Gastrocnemius medialis (tissue), 4 donors: ENCODE measurements at regions not wholly inside any gene's neighbourhood (a gene's known extent, or its start where the extent isn't known, plus 50 kb on each side); places are given as distances from the start of the nearest gene placed in this dataset.

Experiments used
- ATAC-seq, 2 donors: fragments of 150-250 bp; one replicate each; pipeline ENCODE4 v1.9.1; 2016
- DNase-seq, 2 donors: peaks; one replicate each; pipeline ENCODE4 v3.0.0-alpha.2; 2019
- H3K27ac ChIP-seq, 4 donors: fragments of 200-600 bp; sonication (generic); 1 replicate in 1 of 4; 2 replicates in 3 of 4; pipeline ENCODE4 v1.5.1; 2016 to 2018; ENCODE audit warnings: mild to moderate bottlenecking in 2 of 4, moderate library complexity in 1 of 4
- H3K27me3 ChIP-seq, 3 donors: fragments of 200-600 bp; sonication (generic) in 2 of 3; 1 replicate in 1 of 3; 2 replicates in 2 of 3; pipeline versions ENCODE4 v1.5.1 to v1.6.0; 2016 to 2019; ENCODE audit warnings: mild to moderate bottlenecking in 1 of 3, moderate library complexity in 1 of 3
- H3K36me3 ChIP-seq, 2 donors: fragments of 200-600 bp; sonication (generic) in 1 of 2; one replicate each; pipeline ENCODE4 v1.5.1; 2017 to 2018
- H3K4me1 ChIP-seq, 2 donors: fragments of 200-600 bp; sonication (generic) in 1 of 2; one replicate each; pipeline ENCODE4 v1.5.1; 2016 to 2017; ENCODE audit warnings: mild to moderate bottlenecking in 2 of 2
- H3K4me3 ChIP-seq, 4 donors: fragments of 200-600 bp; sonication (generic) in 3 of 4; 1 replicate in 1 of 4; 2 replicates in 3 of 4; pipeline ENCODE4 v1.5.1; 2016 to 2019; ENCODE audit warnings: mild to moderate bottlenecking in 2 of 4
- H3K9me3 ChIP-seq, 3 donors: fragments of 200-600 bp; sonication (generic) in 2 of 3; 1 replicate in 1 of 3; 2 replicates in 2 of 3; pipeline ENCODE4 v1.5.1; 2016 to 2019
- CTCF ChIP-seq, 5 experiments: fragments of 450-650 bp in 3 of 5; fragments of 200-600 bp in 2 of 5; sonication (generic) in 2 of 5; IDR thresholded peaks in 4 of 5; conservative IDR thresholded peaks in 1 of 5; 1 replicate in 4 of 5; 2 replicates in 1 of 5; pipeline ENCODE4 v1.5.1; 2016 to 2019; ENCODE audit warnings: antibody characterized with exemption in 5 of 5, mild to moderate bottlenecking in 3 of 5, moderate library complexity in 3 of 5
- POLR2A ChIP-seq, 2 donors: fragments of 450-650 bp; IDR thresholded peaks; one replicate each; pipeline ENCODE4 v1.6.1; 2017; ENCODE audit warnings: antibody characterized with exemption in 2 of 2, mild to moderate bottlenecking in 2 of 2, moderate library complexity in 2 of 2
- in situ Hi-C, 4 donors: fragments of 200-750 bp; cut with MboI; loops; one replicate each; pipeline versions ENCODE4 v1.15.0 to v1.8.0; 2017; ENCODE audit warnings: low sequenced_read_pairs in 4 of 4
- intact Hi-C: fragments of 100-400 bp; cut with DNase I; formaldehyde crosslinking; loops from one replicate; pipeline ENCODE4 v1.15.1; 2023; ENCODE audit warnings: low total_unique reads

GRCh38 chr4:43943998-43944397 lies 504.6 kb downstream of the KCTD8 start:
- H3K36me3 ChIP-seq, result no peaks in the 10 kb centered on the region
- TF ChIP-seq POLR2A (IDR thresholded peaks at IDR 0.05) (no peak), CTCF (IDR thresholded peaks at IDR 0.05 in 4 of 5, conservative IDR thresholded peaks at IDR 0.05 in 1 of 5) (no peak)
- in situ Hi-C loops, result no loop called here
- no peak for ATAC-seq
- no peak overlapping the region for H3K4me3 ChIP-seq
- no peak for DNase-seq
- H3K4me1 ChIP-seq, result no peaks in the 10 kb centered on the region
- H3K9me3 ChIP-seq, result no peaks in the 10 kb centered on the region
- H3K27ac ChIP-seq, result no peak overlapping the region
- no peaks in the 10 kb centered on the region for H3K27me3 ChIP-seq
- intact Hi-C loops, result no loop called here

- ATAC-seq, result no peak
- in situ Hi-C loops, result no loop called here
- Histone ChIP-seq H3K27ac (no peak overlapping the region), H3K4me3 (no peak overlapping the region), H3K27me3 (no peaks in the 10 kb centered on the region), H3K36me3 (no peaks in the 10 kb centered on the region), H3K4me1 (no peaks in the 10 kb centered on the region), H3K9me3 (no peaks in the 10 kb centered on the region)
- TF ChIP-seq CTCF (IDR thresholded peaks at IDR 0.05 in 4 of 5, conservative IDR thresholded peaks at IDR 0.05 in 1 of 5), result no peak
- TF ChIP-seq POLR2A (IDR thresholded peaks at IDR 0.05), result no peak
- DNase-seq, result no peak
- intact Hi-C loops, result no loop called here
Measured at GRCh38 chr4:43959976-43960375, 488.6 kb downstream of the KCTD8 start.

- no peaks in the 10 kb centered on the region for H3K27me3 ChIP-seq
- no peaks in the 10 kb centered on the region for H3K9me3 ChIP-seq
- H3K4me1 ChIP-seq, result no peaks in the 10 kb centered on the region
- in situ Hi-C loops, result no loop called here
- no peaks in the 10 kb centered on the region for H3K36me3 ChIP-seq
- intact Hi-C loops, result no loop called here
- ATAC-seq (no peak), DNase-seq (no peak)
- no peak overlapping the region for H3K4me3 ChIP-seq
- no peak overlapping the region for H3K27ac ChIP-seq
- TF ChIP-seq POLR2A (IDR thresholded peaks at IDR 0.05) (no peak), CTCF (IDR thresholded peaks at IDR 0.05 in 4 of 5, conservative IDR thresholded peaks at IDR 0.05 in 1 of 5) (no peak)
Measured at GRCh38 chr4:43968011-43968410, 480.6 kb downstream of the KCTD8 start.

- Histone ChIP-seq H3K9me3 (no peaks in the 10 kb centered on the region), H3K36me3 (no peaks in the 10 kb centered on the region), H3K4me3 (no peak overlapping the region), H3K4me1 (no peaks in the 10 kb centered on the region), H3K27me3 (no peaks in the 10 kb centered on the region), H3K27ac (no peak overlapping the region)
- DNase-seq (no peak), ATAC-seq (no peak)
- no peak for TF ChIP-seq POLR2A (IDR thresholded peaks at IDR 0.05)
- no peak for TF ChIP-seq CTCF (IDR thresholded peaks at IDR 0.05 in 4 of 5, conservative IDR thresholded peaks at IDR 0.05 in 1 of 5)
- in situ Hi-C loops (no loop called here), intact Hi-C loops (no loop called here)
Measured at GRCh38 chr4:43983610-43984009, 465.0 kb downstream of the KCTD8 start.

GRCh38 chr4:43987331-43987944 lies 461.2 kb downstream of the KCTD8 start:
- no peak for ATAC-seq

More at GRCh38 chr4:43987331-43987944, 461.2 kb downstream of the KCTD8 start:
- Histone ChIP-seq H3K27me3 (no peaks in the 10 kb centered on the region), H3K27ac (no peak overlapping the region), H3K4me3 (no peak overlapping the region), H3K9me3 (no peaks in the 10 kb centered on the region), H3K4me1 (no peaks in the 10 kb centered on the region), H3K36me3 (no peaks in the 10 kb centered on the region)
- TF ChIP-seq CTCF (IDR thresholded peaks at IDR 0.05 in 4 of 5, conservative IDR thresholded peaks at IDR 0.05 in 1 of 5), result no peak
- TF ChIP-seq POLR2A (IDR thresholded peaks at IDR 0.05), result no peak
- DNase-seq, result no peak
- intact Hi-C loops, result no loop called here
- in situ Hi-C loops, result no loop called here
